CD4-positive, alpha-beta T cell treated with Interleukin-17A for 4 hours (primary cell): ENCODE measurements at regions not wholly inside any gene's neighbourhood (a gene's known extent, or its start where the extent isn't known, plus 50 kb on each side); places are given as distances from the start of the nearest gene placed in this dataset.
"Not testable (repeated sequence)": the region's sequence is repeated elsewhere in the genome, so short reads cannot be mapped to it uniquely, and the experiment has no call there.

Source experiments
- DNase-seq: peaks from one replicate; pipeline ENCODE4 v3.0.0-alpha.2; 2020; ENCODE audit warnings: mixed read lengths

DNA sequence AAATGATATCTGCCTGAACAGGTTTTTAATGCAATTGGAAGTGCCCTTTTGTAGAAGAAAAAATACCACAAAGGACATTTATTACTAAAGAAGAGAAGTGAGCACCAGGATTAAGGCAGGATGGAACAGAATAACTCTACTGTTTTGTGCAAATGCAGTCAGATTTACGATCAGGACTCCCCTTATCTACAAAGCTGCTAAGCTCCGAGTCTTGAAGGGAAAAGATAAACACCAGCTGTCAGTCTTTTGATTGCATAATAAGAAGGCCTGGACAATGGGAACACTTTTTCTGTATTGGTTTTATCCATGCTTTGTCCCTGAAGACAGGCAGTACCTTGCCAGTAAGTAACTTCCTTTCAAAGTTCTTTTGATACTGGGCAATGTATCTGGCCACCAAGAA is 797.9 kb upstream of the SLC35B3 start:
- DNase-seq, result no peak

GRCh38 chr6:9225441-9225871 is 790.1 kb upstream of the SLC35B3 start:
- DNase-seq, result no peak

DNA sequence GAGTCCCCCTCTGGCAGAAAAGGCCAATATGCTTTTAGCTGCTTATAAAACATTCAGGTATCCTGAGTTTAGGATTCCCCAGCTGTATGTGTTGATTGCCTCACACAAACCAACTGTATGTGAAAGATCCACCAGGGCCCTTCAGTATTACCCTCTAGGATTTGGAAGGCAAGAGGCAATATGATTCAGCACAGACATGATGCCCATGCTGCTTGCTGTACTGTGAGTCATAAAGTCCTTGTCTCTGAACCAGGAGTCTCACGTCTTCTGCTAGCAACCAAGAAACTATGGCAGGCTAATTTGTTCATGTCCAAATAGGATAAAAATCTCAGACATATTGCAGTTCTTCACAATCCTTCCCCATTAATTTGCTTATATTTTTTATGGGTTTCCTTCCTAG is 789.2 kb upstream of the SLC35B3 start:
- DNase-seq, result no peak

DNA sequence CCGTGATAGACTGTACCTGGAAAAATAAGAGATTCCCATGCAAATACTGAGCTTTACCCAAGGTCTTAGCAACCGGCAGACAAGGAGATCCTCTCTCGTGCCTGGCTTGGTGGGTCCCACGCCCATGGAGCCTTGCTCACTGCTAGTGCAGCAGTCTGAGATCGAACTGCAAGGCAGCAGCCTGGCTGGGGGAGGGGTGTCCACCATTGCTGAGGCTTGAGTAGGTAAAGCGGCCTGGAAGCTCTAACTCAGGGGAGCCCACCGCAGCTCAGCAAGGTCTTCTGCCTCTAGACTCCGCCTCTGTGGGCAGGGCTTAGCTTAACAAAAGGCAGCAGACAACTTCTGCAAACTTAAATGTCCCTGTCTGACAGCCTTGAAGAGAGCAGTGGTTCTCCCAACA is 778.4 kb upstream of the SLC35B3 start:
- not testable (repeated sequence) for DNase-seq

GRCh38 chr6:9208966-9209365 is 773.6 kb upstream of the SLC35B3 start:
- no peak for DNase-seq

- DNase-seq, result no peak
Observed at GRCh38 chr6:9205645-9206044, 770.3 kb upstream of the SLC35B3 start.

- no peak for DNase-seq
Observed at GRCh38 chr6:9204171-9204570, 768.8 kb upstream of the SLC35B3 start.

DNA sequence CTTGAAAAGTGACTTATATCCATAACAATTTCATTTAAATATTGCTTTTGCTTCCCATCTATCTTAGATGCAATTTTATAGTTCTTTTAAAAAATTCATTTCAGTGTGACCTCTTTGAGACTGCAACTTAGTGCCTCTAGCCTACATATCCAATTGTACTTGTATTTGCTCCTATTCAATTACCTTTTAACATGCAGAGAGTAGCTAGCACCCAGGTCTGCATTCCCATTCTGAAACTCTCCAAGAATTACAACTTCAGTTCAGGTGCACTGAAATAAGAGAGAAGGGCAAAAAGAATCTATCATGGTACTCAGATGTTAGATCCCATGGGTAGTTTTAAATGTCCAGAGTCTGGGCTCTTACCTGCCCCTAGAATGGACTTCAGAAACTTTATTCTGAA is 765.4 kb upstream of the SLC35B3 start:
- no peak for DNase-seq

DNA sequence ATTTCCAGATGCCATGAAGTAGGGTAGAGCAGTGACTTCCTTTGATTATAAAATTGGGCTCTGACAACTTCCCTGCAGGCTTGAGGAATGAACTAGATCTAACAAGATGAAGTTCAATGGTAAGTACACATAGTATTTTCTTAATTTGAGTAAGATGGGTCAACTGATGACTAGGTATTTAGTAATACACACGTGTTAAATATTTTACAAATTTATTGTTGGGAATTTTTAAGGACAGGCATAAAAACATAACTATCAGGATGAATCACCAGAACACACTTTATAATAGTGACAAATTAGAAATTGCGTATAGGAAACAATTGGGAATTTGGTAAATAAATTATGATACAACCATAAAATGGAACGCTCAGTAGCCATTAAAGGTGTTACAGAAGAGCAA is 762.4 kb upstream of the SLC35B3 start:
- DNase-seq, result no peak

GRCh38 chr6:9195322-9195721 is 760.0 kb upstream of the SLC35B3 start:
- DNase-seq, result no peak

DNA sequence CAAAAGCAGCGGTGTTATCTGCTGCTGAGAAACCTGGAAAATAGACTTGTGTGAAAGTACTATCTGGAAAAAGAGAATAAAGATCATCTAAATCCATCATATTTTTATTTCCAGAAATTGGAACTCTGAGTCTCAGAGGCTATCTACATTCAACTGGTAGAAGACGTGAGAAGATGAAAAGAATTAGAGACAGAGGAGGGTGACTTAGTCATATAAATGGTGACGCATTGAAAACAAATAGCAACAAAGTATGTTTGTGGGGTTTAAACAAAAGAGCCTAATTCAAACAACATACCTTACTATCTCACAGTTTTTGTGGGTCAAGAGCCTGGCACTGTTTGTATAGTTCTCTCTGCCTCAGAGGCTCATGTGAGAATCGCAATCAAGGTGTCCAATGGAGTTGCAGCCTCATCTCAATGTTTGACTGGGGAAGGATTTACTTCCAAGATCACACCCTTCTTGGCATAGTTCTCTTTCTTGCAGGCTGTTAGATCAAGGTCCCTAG is 757.1 kb upstream of the SLC35B3 start:
- DNase-seq, result no peak

DNA sequence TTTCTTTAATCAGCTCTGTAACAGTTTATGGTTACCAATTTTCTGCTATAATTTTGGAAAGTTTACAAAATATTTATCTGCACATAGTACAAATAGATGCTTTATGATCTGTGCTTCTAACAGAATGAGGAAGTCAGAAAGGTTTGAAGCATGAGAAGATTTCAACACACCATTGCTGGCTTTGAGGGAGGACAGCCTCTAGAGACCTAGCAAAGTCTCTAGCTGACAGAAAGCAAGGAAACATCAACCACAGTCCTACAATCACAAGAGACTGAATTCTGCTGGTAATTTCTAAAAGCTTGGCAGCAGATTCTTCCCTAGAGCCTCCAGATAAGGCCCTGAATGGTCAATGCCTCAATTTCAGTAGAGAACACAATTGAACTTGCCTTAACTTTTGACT is 750.8 kb upstream of the SLC35B3 start:
- DNase-seq, result no peak

GRCh38 chr6:9178071-9178470 is 742.7 kb upstream of the SLC35B3 start:
- no peak for DNase-seq

GRCh38 chr6:9173229-9173628 is 737.9 kb upstream of the SLC35B3 start:
- no peak for DNase-seq

DNA sequence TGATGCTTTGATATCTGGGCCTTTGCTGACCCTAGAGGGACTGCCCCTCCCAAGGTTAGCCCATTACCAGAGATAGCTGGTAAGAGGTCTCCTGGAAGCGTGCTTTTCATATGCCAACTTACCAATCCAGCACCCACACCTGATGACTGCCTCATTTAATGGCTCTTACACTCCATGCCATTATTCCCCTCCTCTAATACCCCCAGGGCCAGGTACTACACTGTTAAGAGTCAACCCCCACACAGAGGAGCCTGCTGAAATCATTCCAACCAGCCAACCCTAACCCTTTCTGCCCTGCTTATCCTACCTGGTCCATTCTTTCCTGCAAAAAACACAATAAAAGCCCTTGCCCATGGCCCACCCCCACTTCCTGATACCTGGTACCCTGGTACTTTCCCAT is 736.8 kb upstream of the SLC35B3 start:
- DNase-seq, result no peak

GRCh38 chr6:9168669-9169068 is 733.3 kb upstream of the SLC35B3 start:
- DNase-seq, result no peak

DNA sequence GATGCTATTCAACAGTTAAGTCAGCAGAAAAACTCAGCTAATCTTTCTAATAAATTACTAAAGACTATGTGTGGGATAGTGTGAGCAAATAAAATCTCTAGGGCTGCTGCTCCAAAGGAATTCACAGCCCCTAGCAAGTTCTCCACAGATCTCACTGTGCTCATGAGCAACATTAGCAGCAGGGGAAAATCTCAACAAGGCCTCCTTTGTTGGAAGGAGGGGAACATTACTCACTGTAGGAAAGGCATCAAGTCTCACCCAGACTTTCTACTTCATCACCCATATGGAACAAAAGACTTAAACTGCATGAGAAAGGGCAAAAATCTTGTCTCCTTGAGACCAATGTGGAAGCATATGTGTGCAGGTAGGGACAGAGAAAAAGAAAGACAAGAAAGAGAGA is 726.4 kb upstream of the SLC35B3 start:
- DNase-seq, result no peak

- DNase-seq, result no peak
Observed at GRCh38 chr6:9159051-9159450, 723.7 kb upstream of the SLC35B3 start.

- no peak for DNase-seq
Observed at GRCh38 chr6:9155836-9156235, 720.5 kb upstream of the SLC35B3 start.

GRCh38 chr6:9143140-9143539 is 707.8 kb upstream of the SLC35B3 start:
- DNase-seq, result no peak

- no peak for DNase-seq
Observed at GRCh38 chr6:9140951-9141460, 705.7 kb upstream of the SLC35B3 start.

GRCh38 chr6:9140172-9140571 is 704.8 kb upstream of the SLC35B3 start:
- no peak for DNase-seq

- no peak for DNase-seq
Observed at GRCh38 chr6:9139746-9140145, 704.4 kb upstream of the SLC35B3 start.

DNA sequence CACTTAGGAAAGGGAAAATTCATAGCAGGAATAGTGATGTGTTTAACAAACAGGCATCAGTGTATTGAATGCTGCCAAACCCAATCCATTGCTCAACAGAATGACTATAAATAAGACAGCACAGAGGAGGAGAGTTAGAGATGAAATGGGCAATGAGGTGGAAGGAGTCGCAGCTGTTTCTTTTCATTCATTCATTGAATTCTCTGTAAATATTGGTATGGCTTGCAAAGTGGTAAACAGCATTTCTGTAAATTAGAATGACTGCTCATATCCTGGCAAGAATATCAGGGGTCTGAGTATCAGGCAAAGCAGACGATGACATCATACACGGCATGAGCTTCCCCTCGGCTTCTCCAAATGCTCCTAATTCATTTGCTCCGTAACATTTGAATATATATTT is 703.6 kb upstream of the SLC35B3 start:
- no peak for DNase-seq

- DNase-seq, result no peak
Observed at GRCh38 chr6:9136141-9136822, 700.9 kb upstream of the SLC35B3 start.
